ENCODE measurements at regions not wholly inside any gene's neighbourhood (a gene's known extent, or its start where the extent isn't known, plus 50 kb on each side); places are given as distances from the start of the nearest gene placed in this dataset.

DNA sequence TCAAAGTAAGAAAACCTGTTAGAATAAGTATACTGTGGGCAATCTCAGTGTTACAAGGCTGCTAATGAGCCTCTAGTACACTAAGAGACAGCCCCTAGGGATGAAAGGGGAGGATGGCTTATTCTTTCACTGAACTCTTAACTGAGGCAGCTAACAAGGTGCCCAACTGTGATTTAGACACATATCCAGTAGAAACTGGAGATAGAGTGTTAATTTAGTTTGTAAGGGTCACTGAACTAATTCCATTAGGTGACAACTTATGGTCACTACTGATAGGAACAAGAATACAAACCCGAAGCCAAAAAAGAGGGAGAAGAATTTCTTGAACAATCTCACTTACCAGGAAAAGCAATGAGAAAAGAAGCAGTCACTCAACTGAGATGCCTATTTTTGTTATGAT, 1010.6 kb downstream of the PCDH9 start:
- TF ChIP-seq CTCF (IDR thresholded peaks at IDR 0.05; ENCODE audit: insufficient read depth, low read depth, low read length, missing control alignments) = no peak
- DNase-seq (ENCODE audit: low read depth) = no peak
- no peak overlapping the region for H3K4me3 ChIP-seq (ENCODE audit: low read length)

DNA sequence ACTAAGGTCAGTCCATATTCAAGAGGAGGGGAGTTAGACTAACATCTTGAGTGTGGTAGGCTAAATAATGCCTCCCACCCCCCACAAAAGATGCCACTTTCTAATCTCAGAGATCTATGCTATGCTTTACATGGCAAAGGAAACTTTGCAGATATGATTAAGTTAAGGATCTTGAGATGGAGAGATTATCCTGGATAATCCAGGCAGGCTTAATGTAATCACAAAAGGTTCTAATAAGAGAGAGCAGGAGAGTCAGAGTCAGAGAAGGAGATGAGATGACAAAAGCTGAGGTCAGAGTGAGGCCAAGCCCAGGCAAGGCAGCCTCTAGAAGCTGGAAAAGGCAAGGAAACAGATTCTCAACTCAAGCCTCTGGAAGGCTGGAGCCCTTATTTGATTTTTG, 1011.6 kb downstream of the PCDH9 start:
- DNase-seq (ENCODE audit: low read depth) = no peak
- no peak for TF ChIP-seq CTCF (IDR thresholded peaks at IDR 0.05; ENCODE audit: insufficient read depth, low read depth, low read length, missing control alignments)
- H3K4me3 ChIP-seq (ENCODE audit: low read length) = no peak overlapping the region

DNA sequence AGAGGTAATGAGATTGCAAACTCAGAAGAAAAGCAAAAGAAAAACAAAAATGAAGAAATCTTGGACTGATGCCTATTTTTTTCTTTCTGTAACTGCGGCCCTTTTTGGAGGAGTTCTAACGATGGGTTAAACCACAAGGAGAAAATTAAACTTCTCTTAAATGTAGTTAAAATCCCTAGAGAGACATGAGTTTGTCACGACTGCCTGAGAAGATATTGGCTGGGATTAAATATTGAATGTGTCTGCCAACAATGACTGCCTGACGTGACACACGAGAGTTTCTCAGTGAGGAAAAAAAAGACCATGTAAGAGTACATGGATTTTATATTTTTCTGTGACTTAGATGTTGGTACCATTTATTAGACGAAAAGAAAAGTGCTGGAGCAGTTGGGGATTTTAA, 1013.4 kb downstream of the PCDH9 start:
- no peak overlapping the region for H3K4me3 ChIP-seq (ENCODE audit: low read length)
- DNase-seq (ENCODE audit: low read depth) = no peak
- no peak for TF ChIP-seq CTCF (IDR thresholded peaks at IDR 0.05; ENCODE audit: insufficient read depth, low read depth, low read length, missing control alignments)

- no peak for TF ChIP-seq CTCF (IDR thresholded peaks at IDR 0.05; ENCODE audit: insufficient read depth, low read depth, low read length, missing control alignments)
- H3K4me3 ChIP-seq (ENCODE audit: low read length) = no peak overlapping the region
- DNase-seq (ENCODE audit: low read depth) = no peak
Observed at GRCh38 chr13:66214467-66214866, 1015.7 kb downstream of the PCDH9 start.

DNA sequence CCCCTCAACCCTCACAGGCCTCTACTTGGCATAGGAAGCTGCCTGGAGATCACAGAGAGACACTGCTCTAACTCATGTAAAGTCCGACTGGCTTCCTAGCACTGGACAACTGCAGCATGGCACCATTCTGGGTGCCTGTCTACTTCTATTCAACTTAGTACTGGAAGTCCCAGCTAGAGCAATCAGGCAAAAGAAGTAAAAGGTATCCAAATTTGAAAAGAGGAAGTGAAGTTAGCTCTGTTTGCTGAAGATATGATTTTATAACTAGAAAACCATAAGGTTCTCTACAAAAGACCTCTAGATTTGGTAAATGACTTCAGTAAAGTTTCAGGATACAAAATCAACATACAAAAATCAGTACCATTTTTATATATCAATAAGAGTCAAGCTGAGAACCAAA, 1017.6 kb downstream of the PCDH9 start:
- no peak for TF ChIP-seq CTCF (IDR thresholded peaks at IDR 0.05; ENCODE audit: insufficient read depth, low read depth, low read length, missing control alignments)
- no peak overlapping the region for H3K4me3 ChIP-seq (ENCODE audit: low read length)
- DNase-seq (ENCODE audit: low read depth) = no peak

- peak; percentile 51 for DNase-seq (ENCODE audit: low read depth)
- TF ChIP-seq CTCF (IDR thresholded peaks at IDR 0.05; ENCODE audit: insufficient read depth, low read depth, low read length, missing control alignments) = no peak
- no peak overlapping the region for H3K4me3 ChIP-seq (ENCODE audit: low read length)
Observed at GRCh38 chr13:66210677-66211076, 1019.5 kb downstream of the PCDH9 start.

GRCh38 chr13:66208589-66208988, 1021.5 kb downstream of the PCDH9 start:
- no peak for DNase-seq (ENCODE audit: low read depth)
- TF ChIP-seq CTCF (IDR thresholded peaks at IDR 0.05; ENCODE audit: insufficient read depth, low read depth, low read length, missing control alignments) = no peak
- H3K4me3 ChIP-seq (ENCODE audit: low read length) = no peak overlapping the region

Measured in epithelial cell of esophagus (primary cell).